ENCODE measurements at regions not wholly inside any gene's neighbourhood (a gene's known extent, or its start where the extent isn't known, plus 50 kb on each side); places are given as distances from the start of the nearest gene placed in this dataset.

GRCh38 chr7:13099154-13099795 is 411.8 kb downstream of the ARL4A start:
- DNase-seq (ENCODE audit: low spot score), result no peak
- Histone ChIP-seq H3K4me1 (ENCODE audit: control insufficient read depth in 4 of 4, insufficient read depth in 4 of 4, low read length in 3 of 4) (peaks cover 0 to 9% (median under 1%) of the 10 kb centered on the region in 4 donors), H3K27me3 (ENCODE audit: control insufficient read depth in 4 of 4, insufficient read depth in 4 of 4, low read length in 3 of 4) (no peaks in the 10 kb centered on the region), H3K27ac (ENCODE audit: low read depth in 1 of 2, low read length in 2 of 2) (no peak overlapping the region), H3K4me3 (ENCODE audit: low read depth in 1 of 3, low read length in 3 of 3) (no peak overlapping the region), H3K9ac (ENCODE audit: low read depth in 1 of 2, low read length in 2 of 2) (no peak overlapping the region), H3K9me3 (ENCODE audit: control insufficient read depth in 4 of 4, low read length in 3 of 4) (no peaks in the 10 kb centered on the region), H3K36me3 (ENCODE audit: control insufficient read depth in 4 of 4, insufficient read depth in 3 of 4, low read depth in 1 of 4, low read length in 3 of 4) (no peaks in the 10 kb centered on the region)
- WGBS, result 89% methylated on average over 5 of the region's 5 CpGs
- TF ChIP-seq FOXA1 (IDR thresholded peaks at IDR 0.05) (no peak), MAX (IDR thresholded peaks at IDR 0.05) (no peak), EGR1 (IDR thresholded peaks at IDR 0.05; ENCODE audit: low read depth in 2 of 2) (no peak), RAD21 (IDR thresholded peaks at IDR 0.05) (no peak), RXRA (IDR thresholded peaks at IDR 0.05) (no peak), CTCF (IDR thresholded peaks at IDR 0.05; ENCODE audit: low read depth, low read length, missing input control) (no peak)

- Histone ChIP-seq H3K9me3 (ENCODE audit: control insufficient read depth in 4 of 4, low read length in 3 of 4) (no peaks in the 10 kb centered on the region), H3K36me3 (ENCODE audit: control insufficient read depth in 4 of 4, insufficient read depth in 3 of 4, low read depth in 1 of 4, low read length in 3 of 4) (no peaks in the 10 kb centered on the region), H3K27me3 (ENCODE audit: control insufficient read depth in 4 of 4, insufficient read depth in 4 of 4, low read length in 3 of 4) (no peaks in the 10 kb centered on the region), H3K4me3 (ENCODE audit: low read depth in 1 of 3, low read length in 3 of 3) (no peak overlapping the region), H3K27ac (ENCODE audit: low read depth in 1 of 2, low read length in 2 of 2) (no peak overlapping the region), H3K4me1 (ENCODE audit: control insufficient read depth in 4 of 4, insufficient read depth in 4 of 4, low read length in 3 of 4) (peaks cover 0 to 8% (median under 1%) of the 10 kb centered on the region in 4 donors), H3K9ac (ENCODE audit: low read depth in 1 of 2, low read length in 2 of 2) (no peak overlapping the region)
- peak; percentile 60 to 63 for TF ChIP-seq GABPA (IDR thresholded peaks at IDR 0.05 in 1 of 2, conservative IDR thresholded peaks at IDR 0.05 in 1 of 2)
- TF ChIP-seq ATF3 (IDR thresholded peaks at IDR 0.05), result no peak
- DNase-seq (ENCODE audit: low spot score), result no peak
- WGBS, result 27% methylated on average over 1 of the region's 1 CpG
Observed at GRCh38 chr7:13104128-13104527, 416.7 kb downstream of the ARL4A start.

GRCh38 chr7:13105209-13105608 is 417.8 kb downstream of the ARL4A start:
- no peak overlapping the region for H3K27ac ChIP-seq (ENCODE audit: low read depth in 1 of 2, low read length in 2 of 2)
- no peak for TF ChIP-seq RXRA (IDR thresholded peaks at IDR 0.05)
- TF ChIP-seq FOXA2 (IDR thresholded peaks at IDR 0.05), result no peak
- TF ChIP-seq RAD21 (IDR thresholded peaks at IDR 0.05), result no peak
- no peak for TF ChIP-seq NR2F2 (IDR thresholded peaks at IDR 0.05)
- no peak for TF ChIP-seq YY1 (IDR thresholded peaks at IDR 0.05)
- TF ChIP-seq HNF4A (conservative IDR thresholded peaks at IDR 0.05), result no peak
- no peak for TF ChIP-seq ATF3 (IDR thresholded peaks at IDR 0.05)
- no peak for TF ChIP-seq MAX (IDR thresholded peaks at IDR 0.05)
- no peak for TF ChIP-seq CTCF (IDR thresholded peaks at IDR 0.05; ENCODE audit: low read depth, low read length, missing input control)
- no peak for TF ChIP-seq SP1 (IDR thresholded peaks at IDR 0.05)
- H3K4me3 ChIP-seq (ENCODE audit: low read depth in 1 of 3, low read length in 3 of 3), result no peak overlapping the region

More at GRCh38 chr7:13105209-13105608, 417.8 kb downstream of the ARL4A start:
- DNase-seq (ENCODE audit: low spot score), result no peak
- no peaks in the 10 kb centered on the region for H3K36me3 ChIP-seq (ENCODE audit: control insufficient read depth in 4 of 4, insufficient read depth in 3 of 4, low read depth in 1 of 4, low read length in 3 of 4)
- H3K9ac ChIP-seq (ENCODE audit: low read depth in 1 of 2, low read length in 2 of 2), result no peak overlapping the region
- H3K9me3 ChIP-seq (ENCODE audit: control insufficient read depth in 4 of 4, low read length in 3 of 4), result no peaks in the 10 kb centered on the region
- H3K27me3 ChIP-seq (ENCODE audit: control insufficient read depth in 4 of 4, insufficient read depth in 4 of 4, low read length in 3 of 4), result no peaks in the 10 kb centered on the region
- peaks cover 0 to 11% (median under 1%) of the 10 kb centered on the region in 4 donors for H3K4me1 ChIP-seq (ENCODE audit: control insufficient read depth in 4 of 4, insufficient read depth in 4 of 4, low read length in 3 of 4)

Measured in liver (tissue), 8 donors.